HG02678 (cell line): ENCODE measurements at regions not wholly inside any gene's neighbourhood (a gene's known extent, or its start where the extent isn't known, plus 50 kb on each side); places are given as distances from the start of the nearest gene placed in this dataset.

Experiments used
- ATAC-seq: cut with Tn5 transposase; IDR thresholded peaks from one replicate; pipeline ENCODE4 v1.9.1; 2021; ENCODE audit warnings: mild to moderate bottlenecking, moderate library complexity; ENCODE audit not compliant: unreplicated experiment

DNA sequence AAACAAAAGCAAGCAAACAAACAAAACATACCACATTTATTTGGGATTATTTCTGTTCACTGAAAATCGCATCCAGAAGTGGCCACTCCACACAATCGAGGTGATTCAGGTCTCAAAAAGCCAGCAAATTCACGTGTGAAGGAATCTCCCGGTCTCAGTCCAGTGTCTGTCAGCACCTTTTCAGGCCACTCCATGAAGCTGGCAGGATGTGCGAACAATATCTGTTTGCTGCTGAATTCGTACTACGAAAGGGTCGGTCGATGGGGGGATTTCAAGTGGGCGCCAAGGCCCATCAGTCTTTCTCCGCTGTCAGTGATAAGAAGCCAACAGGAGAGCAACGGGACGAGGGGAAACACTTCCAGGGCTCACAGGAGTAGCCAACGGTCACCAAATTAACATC lies 505.1 kb downstream of the IRX1 start:
- no peak for ATAC-seq

GRCh38 chr5:4101189-4101588 lies 505.6 kb downstream of the IRX1 start:
- ATAC-seq: no peak

- no peak for ATAC-seq
Observed at GRCh38 chr5:4104831-4105597, 509.4 kb downstream of the IRX1 start.

- ATAC-seq: no peak
Observed at GRCh38 chr5:4108690-4109089, 513.1 kb downstream of the IRX1 start.

DNA sequence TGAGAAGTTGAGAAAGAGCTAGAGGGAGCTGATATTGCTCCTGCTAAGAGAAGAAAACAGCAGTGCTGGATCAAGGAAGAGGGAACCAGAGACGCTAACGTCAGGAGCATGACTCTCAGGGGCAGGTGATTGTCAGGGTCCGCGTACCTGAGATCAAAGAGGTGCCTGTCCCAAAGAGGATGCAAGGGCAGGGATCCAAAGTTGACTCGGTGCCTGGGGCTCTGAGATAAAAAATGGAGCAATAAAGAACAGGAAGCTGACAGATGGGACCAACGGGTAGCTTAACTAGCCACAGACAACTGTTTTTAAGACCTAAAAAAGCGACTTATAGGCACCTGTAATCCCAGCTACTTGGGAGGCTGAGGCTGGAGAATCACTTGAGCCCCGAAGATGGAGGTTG lies 517.8 kb downstream of the IRX1 start:
- ATAC-seq: no peak

- no peak for ATAC-seq
Observed at GRCh38 chr5:4113905-4114304, 518.3 kb downstream of the IRX1 start.

- ATAC-seq: no peak
Observed at GRCh38 chr5:4114452-4114851, 518.8 kb downstream of the IRX1 start.

GRCh38 chr5:4116834-4117233 lies 521.2 kb downstream of the IRX1 start:
- ATAC-seq: no peak

DNA sequence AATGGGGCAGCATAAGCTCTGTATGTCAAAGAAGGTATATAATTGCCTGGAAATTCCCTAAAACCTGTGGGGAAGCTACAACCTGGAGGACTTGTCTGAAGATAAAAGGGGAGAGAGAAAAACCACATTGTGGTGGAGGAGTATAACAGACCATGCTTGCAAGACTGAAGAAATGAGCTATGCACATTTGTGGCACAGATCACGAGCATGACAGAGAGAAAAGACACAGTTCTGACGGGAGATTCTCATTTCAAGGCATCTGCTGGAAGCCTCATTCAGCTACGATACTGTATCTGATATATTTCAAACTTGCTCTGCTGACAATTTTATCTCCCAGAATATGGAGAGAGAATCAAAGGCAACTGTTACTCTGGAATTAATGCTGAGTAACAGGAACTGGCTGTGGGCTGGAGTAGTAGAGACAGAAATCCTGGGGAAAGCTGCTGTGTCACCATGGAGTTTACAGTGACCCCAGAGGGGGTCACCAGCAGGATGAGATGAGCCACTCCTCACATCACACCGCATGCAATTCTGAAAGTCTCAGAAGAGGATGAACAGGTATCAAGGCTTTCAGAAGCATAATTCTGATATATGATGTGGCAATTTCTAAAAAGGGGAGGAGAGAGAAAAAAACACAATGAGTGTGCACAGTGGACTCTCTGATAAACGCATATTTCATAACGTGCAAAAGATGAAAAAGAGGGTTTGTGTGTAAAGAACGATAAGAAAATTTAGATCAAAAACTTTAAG lies 528.8 kb downstream of the IRX1 start:
- ATAC-seq: no peak

- no peak for ATAC-seq
Observed at GRCh38 chr5:4128994-4129393, 533.4 kb downstream of the IRX1 start.

- ATAC-seq: no peak
Observed at GRCh38 chr5:4129523-4129922, 533.9 kb downstream of the IRX1 start.

DNA sequence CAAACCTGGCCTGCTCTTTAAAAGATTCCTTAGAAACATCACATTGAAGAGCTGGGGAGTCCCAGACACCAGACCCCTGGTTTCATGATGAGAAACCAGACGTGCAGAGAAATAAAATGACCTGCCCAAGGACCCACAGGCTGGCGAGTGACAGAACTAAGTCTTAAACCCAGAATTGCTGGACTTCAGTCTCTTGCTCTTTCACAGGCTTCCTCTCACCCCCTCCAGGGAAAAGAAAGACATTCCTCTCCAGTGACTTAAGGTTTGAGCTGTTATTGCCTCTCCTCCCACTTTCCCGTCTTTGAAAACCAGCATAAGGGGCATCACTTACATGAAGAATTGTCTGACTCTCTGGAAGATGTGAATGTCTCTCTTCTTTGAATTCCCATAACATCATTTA lies 535.2 kb downstream of the IRX1 start:
- ATAC-seq: no peak

GRCh38 chr5:4137781-4138180 lies 542.1 kb downstream of the IRX1 start:
- no peak for ATAC-seq

DNA sequence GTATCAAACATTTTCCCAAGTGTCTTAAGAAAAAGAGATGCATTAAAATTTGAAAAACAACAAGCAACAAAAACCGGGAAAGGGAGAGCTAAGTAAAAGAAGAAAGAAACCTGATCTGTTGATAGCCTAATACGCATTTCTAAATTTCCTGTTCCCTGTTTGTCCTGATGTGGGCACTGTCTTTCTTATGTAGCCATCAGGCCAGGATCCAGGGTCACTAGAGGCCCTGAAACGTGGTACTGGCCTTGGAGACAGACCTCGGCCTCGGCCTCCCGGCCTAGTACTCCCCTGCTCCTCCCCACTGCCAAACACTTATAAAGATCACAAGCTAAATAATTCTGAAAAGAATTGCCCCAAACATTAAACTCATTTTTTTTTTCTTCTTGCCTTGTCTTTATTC lies 547.2 kb downstream of the IRX1 start:
- ATAC-seq: no peak

GRCh38 chr5:4144411-4145007 lies 548.9 kb downstream of the IRX1 start:
- ATAC-seq: no peak

GRCh38 chr5:4145511-4145910 lies 549.9 kb downstream of the IRX1 start:
- no peak for ATAC-seq

DNA sequence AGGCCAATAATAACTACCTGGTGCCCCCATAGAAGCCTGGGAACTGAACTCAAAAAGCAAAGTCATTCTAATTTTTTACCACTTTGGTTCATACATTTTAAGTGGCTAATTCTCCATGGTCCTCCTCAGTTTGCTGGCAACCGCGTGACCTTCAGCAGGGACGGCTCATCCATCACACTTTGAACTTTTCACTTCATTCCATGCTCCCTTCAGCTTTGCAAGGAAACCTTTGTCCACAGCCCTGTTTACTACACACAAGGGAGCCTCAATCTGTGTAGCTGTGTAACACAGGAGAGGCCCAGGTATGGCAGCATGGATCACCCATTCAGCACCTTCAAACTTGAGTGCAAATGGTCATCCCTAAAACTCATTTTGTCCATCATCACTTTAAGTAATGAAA lies 552.4 kb downstream of the IRX1 start:
- ATAC-seq: no peak

DNA sequence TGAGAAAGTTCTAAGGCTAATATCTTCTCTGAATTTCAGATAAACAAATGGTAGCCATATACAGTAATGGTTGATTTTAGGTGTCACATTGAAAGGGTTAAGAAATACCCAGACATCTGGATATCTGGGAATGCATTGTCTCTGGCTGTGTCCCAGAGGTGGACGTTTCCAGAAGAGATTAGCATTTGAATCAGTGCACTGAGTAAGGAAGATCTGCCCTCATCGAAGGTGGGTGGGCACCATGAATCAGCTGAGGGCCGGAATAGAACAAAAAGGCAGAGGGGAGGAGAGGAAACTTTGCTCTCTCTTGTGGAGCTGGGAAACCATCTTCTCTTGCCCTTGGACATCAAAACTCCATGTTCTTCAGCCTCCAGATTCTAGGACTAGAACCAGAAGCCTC lies 554.4 kb downstream of the IRX1 start:
- ATAC-seq: no peak

GRCh38 chr5:4156153-4156552 lies 560.5 kb downstream of the IRX1 start:
- ATAC-seq: no peak

DNA sequence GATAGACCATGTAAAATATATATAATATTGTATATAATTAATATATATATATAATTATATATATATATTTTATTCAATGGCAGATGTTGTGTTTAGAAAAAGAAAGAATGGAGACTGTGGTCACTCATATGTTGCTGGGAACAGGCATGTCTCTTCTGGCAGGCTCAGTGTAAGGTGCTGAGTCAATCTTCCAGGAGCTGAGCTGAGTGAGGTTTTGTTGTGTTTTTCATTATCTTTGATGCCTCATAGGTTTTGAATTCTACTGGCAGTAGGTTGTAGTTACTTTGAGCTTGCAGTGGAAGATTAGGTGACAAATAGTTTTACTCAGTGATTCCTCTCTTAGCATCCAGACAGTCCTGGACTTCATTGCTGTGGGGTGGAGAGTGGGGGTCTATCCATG lies 561.3 kb downstream of the IRX1 start:
- no peak for ATAC-seq

- ATAC-seq: no peak
Observed at GRCh38 chr5:4158750-4159447, 563.3 kb downstream of the IRX1 start.

GRCh38 chr5:4159681-4160080 lies 564.0 kb downstream of the IRX1 start:
- ATAC-seq: no peak
